ENCODE measurements at regions not wholly inside any gene's neighbourhood (a gene's known extent, or its start where the extent isn't known, plus 50 kb on each side); places are given as distances from the start of the nearest gene placed in this dataset.

DNA sequence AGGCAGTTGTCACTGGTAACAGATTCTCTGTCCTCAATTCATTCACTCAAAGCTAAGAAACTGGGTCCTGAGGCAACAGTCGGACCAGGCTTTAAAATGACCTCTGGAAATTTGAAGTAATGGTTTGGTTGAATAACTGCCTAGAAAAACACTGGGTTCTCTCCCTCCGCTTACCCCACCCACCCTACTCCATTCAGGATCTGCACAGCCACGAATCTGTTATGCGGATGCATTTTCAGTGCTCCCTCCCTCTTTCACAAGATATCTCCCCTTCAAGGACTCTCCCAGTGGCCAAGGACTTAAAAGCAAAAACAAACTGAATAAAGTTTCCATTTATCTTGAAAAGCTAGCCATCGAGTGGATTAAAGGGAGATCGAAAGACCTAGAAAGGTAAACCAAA, 260.2 kb upstream of the ANKRD55 start (continued):
- TF ChIP-seq, protein P1, sequence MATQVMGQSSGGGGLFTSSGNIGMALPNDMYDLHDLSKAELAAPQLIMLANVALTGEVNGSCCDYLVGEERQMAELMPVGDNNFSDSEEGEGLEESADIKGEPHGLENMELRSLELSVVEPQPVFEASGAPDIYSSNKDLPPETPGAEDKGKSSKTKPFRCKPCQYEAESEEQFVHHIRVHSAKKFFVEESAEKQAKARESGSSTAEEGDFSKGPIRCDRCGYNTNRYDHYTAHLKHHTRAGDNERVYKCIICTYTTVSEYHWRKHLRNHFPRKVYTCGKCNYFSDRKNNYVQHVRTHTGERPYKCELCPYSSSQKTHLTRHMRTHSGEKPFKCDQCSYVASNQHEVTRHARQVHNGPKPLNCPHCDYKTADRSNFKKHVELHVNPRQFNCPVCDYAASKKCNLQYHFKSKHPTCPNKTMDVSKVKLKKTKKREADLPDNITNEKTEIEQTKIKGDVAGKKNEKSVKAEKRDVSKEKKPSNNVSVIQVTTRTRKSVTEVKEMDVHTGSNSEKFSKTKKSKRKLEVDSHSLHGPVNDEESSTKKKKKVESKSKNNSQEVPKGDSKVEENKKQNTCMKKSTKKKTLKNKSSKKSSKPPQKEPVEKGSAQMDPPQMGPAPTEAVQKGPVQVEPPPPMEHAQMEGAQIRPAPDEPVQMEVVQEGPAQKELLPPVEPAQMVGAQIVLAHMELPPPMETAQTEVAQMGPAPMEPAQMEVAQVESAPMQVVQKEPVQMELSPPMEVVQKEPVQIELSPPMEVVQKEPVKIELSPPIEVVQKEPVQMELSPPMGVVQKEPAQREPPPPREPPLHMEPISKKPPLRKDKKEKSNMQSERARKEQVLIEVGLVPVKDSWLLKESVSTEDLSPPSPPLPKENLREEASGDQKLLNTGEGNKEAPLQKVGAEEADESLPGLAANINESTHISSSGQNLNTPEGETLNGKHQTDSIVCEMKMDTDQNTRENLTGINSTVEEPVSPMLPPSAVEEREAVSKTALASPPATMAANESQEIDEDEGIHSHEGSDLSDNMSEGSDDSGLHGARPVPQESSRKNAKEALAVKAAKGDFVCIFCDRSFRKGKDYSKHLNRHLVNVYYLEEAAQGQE (IDR thresholded peaks at IDR 0.05; ENCODE audit: borderline replicate concordance): no peak
- TF ChIP-seq, protein P1 (CRISPR knock-in tag; IDR thresholded peaks at IDR 0.05; ENCODE audit: low read depth): no peak

DNA sequence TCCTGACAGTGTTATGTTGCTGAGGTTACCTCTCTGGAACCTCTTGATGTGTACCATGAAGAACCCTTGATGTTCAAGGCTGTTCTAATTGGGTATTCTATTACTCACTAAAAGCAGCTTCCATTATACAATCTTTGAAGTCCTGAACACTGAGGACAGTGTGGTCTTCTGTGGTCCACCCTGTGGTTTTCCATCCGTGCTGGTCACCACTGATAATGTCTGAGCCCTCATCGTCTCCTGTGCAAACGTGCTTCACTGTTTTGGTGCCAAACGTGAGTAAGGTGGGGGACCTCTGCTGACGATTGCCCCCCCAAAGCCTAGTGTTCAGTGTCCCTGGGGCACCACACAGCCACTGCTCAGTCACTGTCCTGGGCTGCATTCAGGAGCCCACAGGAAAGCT, 259.7 kb upstream of the ANKRD55 start:
- Histone ChIP-seq H3K9me1 (ENCODE audit: control insufficient read depth, insufficient read depth, low read length) (no peaks in the 10 kb centered on the region), H3K4me2 (ENCODE audit: insufficient read depth, low read length) (no peak overlapping the region), H3K9ac (ENCODE audit: insufficient read depth in 1 of 2, low read depth in 2 of 2, low read length in 2 of 2) (0 out of 4 replicates have a peak overlapping the region, but pooled peaks of 1 of the 2 experiments have one; percentile 24), H3K4me3 (no peak overlapping the region), H4K20me1 (replicated peaks; ENCODE audit: control insufficient read depth, insufficient read depth, low read length) (no peaks in the 10 kb centered on the region), H3K36me3 (ENCODE audit: control insufficient read depth, insufficient read depth, low read length) (no peaks in the 10 kb centered on the region), H2AFZ (ENCODE audit: low read depth, low read length) (peak overlapping the region; percentile 64), H3K27ac (ENCODE audit: extremely low read depth, low read depth, low read length) (no peak overlapping the region), H3K27me3 (ENCODE audit: control insufficient read depth in 2 of 2, insufficient read depth in 2 of 2, low read length in 2 of 2) (no peaks in the 10 kb centered on the region), H3K4me1 (replicated peaks in 1 of 2; ENCODE audit: control insufficient read depth in 2 of 2, insufficient read depth in 2 of 2, low read length in 2 of 2) (peaks cover 10 to 46% of the 10 kb centered on the region in 2 experiments; a peak in 4 of 5 replicates), H3K9me3 (replicated peaks; ENCODE audit: control insufficient read depth, insufficient read depth, low read depth, low read length) (0 out of 2 replicates have a peak, but pooled peaks cover 2% of the 10 kb centered on the region), H3K79me2 (ENCODE audit: control insufficient read depth, insufficient read depth, low read length) (no peaks in the 10 kb centered on the region)
- ATAC-seq (peak; percentile 64), FAIRE-seq (peak; percentile 37), DNase-seq (ENCODE audit: extremely low read depth in 1 of 4, low spot score in 3 of 4) (peak in 1 of 4 experiments; percentile 39)
- in situ Hi-C loops (cut with MboI) (no loop called here), intact Hi-C loops (cut with micrococcal nuclease) (no loop called here)
- BruUV-seq (replicated peaks): no TSS peak
- POLR2A ChIA-PET: no interaction called here
- 5% methylated on average over 5 of the region's 5 CpGs for WGBS (ENCODE audit: insufficient coverage, low coverage, missing lambda C conversion rate)
- CTCF ChIA-PET (ENCODE audit: low intra/inter-chr PET ratio): no interaction called here
- no peak for TF ChIP-seq BCL6 (CRISPR knock-in tag; IDR thresholded peaks at IDR 0.05)
- peak; percentile 68; the same call in 1 of the 2 replicates for TF ChIP-seq ESRRA (IDR thresholded peaks at IDR 0.05; ENCODE audit: borderline replicate concordance, low read depth)
- no peak for TF ChIP-seq TBP (optimal IDR thresholded peaks at IDR 0.05; ENCODE audit: low read depth, low read length)
- TF ChIP-seq ZBTB1 (CRISPR knock-in tag; IDR thresholded peaks at IDR 0.05; ENCODE audit: borderline replicate concordance, low read depth): peak; percentile 97
- TF ChIP-seq, protein P2, sequence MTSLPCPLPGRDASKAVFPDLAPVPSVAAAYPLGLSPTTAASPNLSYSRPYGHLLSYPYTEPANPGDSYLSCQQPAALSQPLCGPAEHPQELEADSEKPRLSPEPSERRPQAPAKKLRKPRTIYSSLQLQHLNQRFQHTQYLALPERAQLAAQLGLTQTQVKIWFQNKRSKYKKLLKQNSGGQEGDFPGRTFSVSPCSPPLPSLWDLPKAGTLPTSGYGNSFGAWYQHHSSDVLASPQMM (CRISPR knock-in tag; IDR thresholded peaks at IDR 0.05): no peak
- TF ChIP-seq, protein P3, sequence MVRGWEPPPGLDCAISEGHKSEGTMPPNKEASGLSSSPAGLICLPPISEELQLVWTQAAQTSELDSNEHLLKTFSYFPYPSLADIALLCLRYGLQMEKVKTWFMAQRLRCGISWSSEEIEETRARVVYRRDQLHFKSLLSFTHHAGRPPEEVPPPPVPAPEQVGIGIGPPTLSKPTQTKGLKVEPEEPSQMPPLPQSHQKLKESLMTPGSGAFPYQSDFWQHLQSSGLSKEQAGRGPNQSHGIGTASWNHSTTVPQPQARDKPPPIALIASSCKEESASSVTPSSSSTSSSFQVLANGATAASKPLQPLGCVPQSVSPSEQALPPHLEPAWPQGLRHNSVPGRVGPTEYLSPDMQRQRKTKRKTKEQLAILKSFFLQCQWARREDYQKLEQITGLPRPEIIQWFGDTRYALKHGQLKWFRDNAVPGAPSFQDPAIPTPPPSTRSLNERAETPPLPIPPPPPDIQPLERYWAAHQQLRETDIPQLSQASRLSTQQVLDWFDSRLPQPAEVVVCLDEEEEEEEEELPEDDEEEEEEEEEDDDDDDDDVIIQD (CRISPR knock-in tag; IDR thresholded peaks at IDR 0.05): no peak
- no peak for TF ChIP-seq ZKSCAN3 (CRISPR knock-in tag; IDR thresholded peaks at IDR 0.05)
- TF ChIP-seq, protein P4, sequence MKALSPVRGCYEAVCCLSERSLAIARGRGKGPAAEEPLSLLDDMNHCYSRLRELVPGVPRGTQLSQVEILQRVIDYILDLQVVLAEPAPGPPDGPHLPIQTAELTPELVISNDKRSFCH (CRISPR knock-in tag; IDR thresholded peaks at IDR 0.05): no peak
- TF ChIP-seq, protein P4 (tag; IDR thresholded peaks at IDR 0.05): 0 out of 2 replicates have a peak, but pooled peaks have one; percentile 45

Measured in K562 (cell line).